MM.1S (cell line): ENCODE measurements at regions not wholly inside any gene's neighbourhood (a gene's known extent, or its start where the extent isn't known, plus 50 kb on each side); places are given as distances from the start of the nearest gene placed in this dataset.
"Not testable (repeated sequence)": the region's sequence is repeated elsewhere in the genome, so short reads cannot be mapped to it uniquely, and the experiment has no call there.

Experiments
- DNase-seq: peaks from one replicate; pipeline ENCODE4 v3.0.0-alpha.2; 2015
- H2AFZ ChIP-seq: fragments of 300-600 bp; sonication (generic); 2 replicates; pipeline ENCODE4 v1.6.0; 2016; ENCODE audit warnings: antibody characterized with exemption, low read length
- H3F3A ChIP-seq: fragments of 300-600 bp; sonication (generic); 2 replicates; pipeline ENCODE4 v1.6.1; 2016; ENCODE audit warnings: mild to moderate bottlenecking, antibody characterized with exemption, low read length, moderate library complexity, mixed read lengths; ENCODE audit not compliant: insufficient read depth
- H3K27ac ChIP-seq: fragments of 300-600 bp; sonication (generic); 2 replicates; pipeline ENCODE4 v1.5.1; 2016; ENCODE audit warnings: mild to moderate bottlenecking, low read length
- H3K27me3 ChIP-seq: fragments of 300-600 bp; sonication (generic); replicated peaks from 2 replicates; pipeline ENCODE4 v1.6.0; 2016; ENCODE audit warnings: low read length; ENCODE audit not compliant: insufficient read depth
- H3K36me3 ChIP-seq: fragments of 300-600 bp; sonication (generic); replicated peaks from 2 replicates; pipeline ENCODE4 v1.6.1; 2016; ENCODE audit warnings: mild to moderate bottlenecking, low read length, mixed read lengths; ENCODE audit not compliant: insufficient read depth
- H3K4me1 ChIP-seq: fragments of 300-600 bp; sonication (generic); 2 replicates; pipeline ENCODE4 v1.6.1; 2016; ENCODE audit warnings: low read length, mixed read lengths
- H3K4me2 ChIP-seq: fragments of 300-600 bp; sonication (generic); 2 replicates; pipeline ENCODE4 v1.6.0; 2016; ENCODE audit warnings: low read depth, low read length
- H3K4me3 ChIP-seq: fragments of 300-600 bp; sonication (generic); 2 replicates; pipeline ENCODE4 v1.5.1; 2016; ENCODE audit warnings: low read length, mixed read lengths
- H3K79me2 ChIP-seq: fragments of 300-600 bp; sonication (generic); 2 replicates; pipeline ENCODE4 v1.6.1; 2016; ENCODE audit warnings: mixed run types, low read length, mixed read lengths
- H3K9ac ChIP-seq: fragments of 300-600 bp; sonication (generic); 2 replicates; pipeline ENCODE4 v1.6.1; 2016; ENCODE audit warnings: low read length, mixed read lengths
- H3K9me2 ChIP-seq: fragments of 300-600 bp; sonication (generic); replicated peaks from 2 replicates; pipeline ENCODE4 v1.6.1; 2016; ENCODE audit warnings: mild to moderate bottlenecking, low read length, mixed read lengths; ENCODE audit not compliant: insufficient read depth
- H3K9me3 ChIP-seq: fragments of 300-600 bp; sonication (generic); replicated peaks from 2 replicates; pipeline ENCODE4 v1.6.1; 2016; ENCODE audit warnings: mild to moderate bottlenecking, low read length, mixed read lengths; ENCODE audit not compliant: insufficient read depth
- H4K20me1 ChIP-seq: fragments of 300-600 bp; sonication (generic); 2 replicates; pipeline ENCODE4 v1.6.1; 2016; ENCODE audit warnings: mild to moderate bottlenecking, low read length, moderate library complexity, mixed read lengths; ENCODE audit not compliant: insufficient read depth
- CTCF ChIP-seq: fragments of 300-600 bp; sonication (generic); IDR thresholded peaks from 2 replicates; pipeline ENCODE4 v1.5.1; 2016; ENCODE audit warnings: antibody characterized with exemption, low read length, mixed read lengths
- EZH2 ChIP-seq: fragments of 300-600 bp; sonication (generic); optimal IDR thresholded peaks from 2 replicates; pipeline ENCODE3; 2017; ENCODE audit warnings: low read depth, mild to moderate bottlenecking, antibody characterized with exemption, low read length, mixed read lengths
- EZH2phosphoT487 ChIP-seq: fragments of 300-600 bp; sonication (generic); IDR thresholded peaks from 2 replicates; pipeline ENCODE4 v1.6.1; 2018; ENCODE audit warnings: antibody characterized with exemption, low read length

GRCh38 chr15:79743032-79743431, 153.8 kb downstream of the MTHFS start:
- Histone ChIP-seq H3K9ac (no peak overlapping the region), H3K27ac (no peak overlapping the region), H3F3A (no peaks in the 10 kb centered on the region), H3K9me2 (no peaks in the 10 kb centered on the region), H4K20me1 (no peaks in the 10 kb centered on the region), H3K4me2 (no peak overlapping the region), H3K27me3 (no peaks in the 10 kb centered on the region), H3K4me1 (no peaks in the 10 kb centered on the region), H3K9me3 (no peaks in the 10 kb centered on the region), H2AFZ (no peak overlapping the region), H3K79me2 (no peaks in the 10 kb centered on the region), H3K36me3 (no peaks in the 10 kb centered on the region), H3K4me3 (no peak overlapping the region)
- no peak for DNase-seq
- no peak for TF ChIP-seq EZH2phosphoT487
- no peak for TF ChIP-seq CTCF

- not testable (repeated sequence) for H3K9me3 ChIP-seq, H3K36me3 ChIP-seq, H3K9me2 ChIP-seq, H3K4me1 ChIP-seq, H3K9ac ChIP-seq, H2AFZ ChIP-seq, DNase-seq, H4K20me1 ChIP-seq, H3K4me2 ChIP-seq, H3F3A ChIP-seq, H3K27ac ChIP-seq, H3K4me3 ChIP-seq, H3K79me2 ChIP-seq, H3K27me3 ChIP-seq
Observed at GRCh38 chr15:79744485-79744884, 152.3 kb downstream of the MTHFS start.

GRCh38 chr15:79756365-79756764, 140.4 kb downstream of the MTHFS start:
- no peaks in the 10 kb centered on the region for H3K9me2 ChIP-seq
- no peak overlapping the region for H2AFZ ChIP-seq
- no peaks in the 10 kb centered on the region for H3F3A ChIP-seq
- H3K79me2 ChIP-seq = no peaks in the 10 kb centered on the region
- no peaks in the 10 kb centered on the region for H3K36me3 ChIP-seq
- no peak overlapping the region for H3K4me2 ChIP-seq
- TF ChIP-seq EZH2phosphoT487 = no peak
- TF ChIP-seq CTCF = no peak
- TF ChIP-seq EZH2 = no peak
- DNase-seq = no peak
- H3K4me3 ChIP-seq = no peak overlapping the region
- H4K20me1 ChIP-seq = no peaks in the 10 kb centered on the region
- H3K27ac ChIP-seq = no peak overlapping the region
- no peaks in the 10 kb centered on the region for H3K9me3 ChIP-seq
- no peaks in the 10 kb centered on the region for H3K27me3 ChIP-seq
- H3K9ac ChIP-seq = no peak overlapping the region
- no peaks in the 10 kb centered on the region for H3K4me1 ChIP-seq

GRCh38 chr15:79765081-79765480, 131.7 kb downstream of the MTHFS start:
- no peak for DNase-seq
- Histone ChIP-seq H3K27ac (no peak overlapping the region), H3K36me3 (no peaks in the 10 kb centered on the region), H3K9ac (no peak overlapping the region), H3F3A (no peaks in the 10 kb centered on the region), H3K27me3 (no peaks in the 10 kb centered on the region), H3K4me2 (no peak overlapping the region), H3K79me2 (no peaks in the 10 kb centered on the region), H3K4me3 (no peak overlapping the region), H2AFZ (no peak overlapping the region), H4K20me1 (no peaks in the 10 kb centered on the region), H3K9me3 (no peaks in the 10 kb centered on the region), H3K4me1 (no peaks in the 10 kb centered on the region), H3K9me2 (no peaks in the 10 kb centered on the region)
- TF ChIP-seq EZH2 (no peak), CTCF (no peak), EZH2phosphoT487 (no peak)
